Osteocyte (in vitro differentiated cells): ENCODE measurements at regions not wholly inside any gene's neighbourhood (a gene's known extent, or its start where the extent isn't known, plus 50 kb on each side); places are given as distances from the start of the nearest gene placed in this dataset.

Experiments used
- DNase-seq: peaks from one replicate; pipeline ENCODE4 v3.0.0; 2021; ENCODE audit warnings: mixed read lengths; ENCODE audit not compliant: unreplicated experiment; ENCODE audit errors: extremely low spot score
- H3K27ac Mint-ChIP-seq: one replicate; pipeline ENCODE4 v1.8.0; 2021; ENCODE audit warnings: mild to moderate bottlenecking, mixed read lengths; ENCODE audit not compliant: unreplicated experiment
- H3K27me3 Mint-ChIP-seq: one replicate; pipeline ENCODE4 v1.8.0; 2021; ENCODE audit warnings: mixed read lengths; ENCODE audit not compliant: unreplicated experiment
- H3K36me3 Mint-ChIP-seq: one replicate; pipeline ENCODE4 v1.8.0; 2021; ENCODE audit warnings: mixed read lengths; ENCODE audit not compliant: unreplicated experiment
- H3K4me1 Mint-ChIP-seq: one replicate; pipeline ENCODE4 v1.8.0; 2021; ENCODE audit warnings: mixed read lengths; ENCODE audit not compliant: unreplicated experiment
- H3K4me3 Mint-ChIP-seq: one replicate; pipeline ENCODE4 v1.8.0; 2021; ENCODE audit warnings: mild to moderate bottlenecking, moderate library complexity, mixed read lengths; ENCODE audit not compliant: unreplicated experiment
- H3K9me3 Mint-ChIP-seq: one replicate; pipeline ENCODE4 v1.8.0; 2021; ENCODE audit warnings: mixed read lengths; ENCODE audit not compliant: unreplicated experiment
- TF ChIP-seq, protein P1 (sequence below): fragments of 200-600 bp; sonication (generic); IDR thresholded peaks from 2 replicates; pipeline ENCODE4 v1.5.0; 2021; ENCODE audit warnings: antibody characterized with exemption, mild to moderate bottlenecking, moderate library complexity

DNA sequence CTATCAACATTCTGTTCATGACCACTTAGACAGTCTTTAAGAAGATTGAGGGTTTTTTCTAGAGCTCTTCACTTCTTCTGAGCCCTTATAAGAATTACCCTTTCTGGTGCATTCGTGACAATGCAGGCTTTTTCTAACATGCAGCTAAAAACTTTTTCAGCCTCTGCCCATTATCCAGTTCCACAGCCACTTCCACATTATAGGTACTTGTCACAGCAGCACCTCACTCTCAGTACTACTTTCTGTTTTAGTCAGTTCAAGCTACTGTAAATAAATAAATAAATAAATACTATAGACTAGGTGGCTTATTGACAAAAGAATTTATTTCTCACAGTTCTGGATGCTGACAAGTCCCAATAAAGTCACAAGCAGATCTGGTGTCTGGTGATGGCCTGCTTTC lies 284.4 kb upstream of the PKN2 start:
- Mint-ChIP-seq H3K27me3 (no peaks in the 10 kb centered on the region), H3K4me3 (no peak overlapping the region), H3K4me1 (no peaks in the 10 kb centered on the region), H3K27ac (no peak overlapping the region), H3K9me3 (peaks cover 15% of the 10 kb centered on the region), H3K36me3 (no peaks in the 10 kb centered on the region)
- no peak for DNase-seq
- TF ChIP-seq, protein P1, sequence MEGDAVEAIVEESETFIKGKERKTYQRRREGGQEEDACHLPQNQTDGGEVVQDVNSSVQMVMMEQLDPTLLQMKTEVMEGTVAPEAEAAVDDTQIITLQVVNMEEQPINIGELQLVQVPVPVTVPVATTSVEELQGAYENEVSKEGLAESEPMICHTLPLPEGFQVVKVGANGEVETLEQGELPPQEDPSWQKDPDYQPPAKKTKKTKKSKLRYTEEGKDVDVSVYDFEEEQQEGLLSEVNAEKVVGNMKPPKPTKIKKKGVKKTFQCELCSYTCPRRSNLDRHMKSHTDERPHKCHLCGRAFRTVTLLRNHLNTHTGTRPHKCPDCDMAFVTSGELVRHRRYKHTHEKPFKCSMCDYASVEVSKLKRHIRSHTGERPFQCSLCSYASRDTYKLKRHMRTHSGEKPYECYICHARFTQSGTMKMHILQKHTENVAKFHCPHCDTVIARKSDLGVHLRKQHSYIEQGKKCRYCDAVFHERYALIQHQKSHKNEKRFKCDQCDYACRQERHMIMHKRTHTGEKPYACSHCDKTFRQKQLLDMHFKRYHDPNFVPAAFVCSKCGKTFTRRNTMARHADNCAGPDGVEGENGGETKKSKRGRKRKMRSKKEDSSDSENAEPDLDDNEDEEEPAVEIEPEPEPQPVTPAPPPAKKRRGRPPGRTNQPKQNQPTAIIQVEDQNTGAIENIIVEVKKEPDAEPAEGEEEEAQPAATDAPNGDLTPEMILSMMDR, result no peak

DNA sequence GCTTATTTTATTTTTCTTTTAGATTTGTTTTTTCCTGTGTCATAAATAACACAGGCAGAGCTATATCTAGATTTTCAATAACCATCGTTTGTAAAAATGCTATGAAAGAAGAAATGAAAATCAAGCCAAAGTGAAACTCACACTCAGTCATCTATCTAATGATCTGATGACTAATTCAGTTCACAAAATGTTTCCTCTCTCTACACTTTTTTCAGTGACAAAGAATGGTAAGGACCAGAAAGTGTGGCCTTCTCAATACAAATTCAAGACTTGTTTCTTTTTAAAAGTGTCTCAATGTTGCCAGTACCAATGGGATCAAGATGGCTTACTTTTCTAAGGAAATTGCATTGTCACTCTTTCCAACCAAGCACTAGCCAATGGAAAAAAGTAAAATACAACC lies 282.8 kb upstream of the PKN2 start:
- Mint-ChIP-seq H3K4me3 (no peak overlapping the region), H3K9me3 (peaks cover 8% of the 10 kb centered on the region), H3K27ac (no peak overlapping the region), H3K4me1 (no peaks in the 10 kb centered on the region), H3K36me3 (no peaks in the 10 kb centered on the region), H3K27me3 (no peaks in the 10 kb centered on the region)
- no peak for DNase-seq
- TF ChIP-seq, protein P1, result no peak

DNA sequence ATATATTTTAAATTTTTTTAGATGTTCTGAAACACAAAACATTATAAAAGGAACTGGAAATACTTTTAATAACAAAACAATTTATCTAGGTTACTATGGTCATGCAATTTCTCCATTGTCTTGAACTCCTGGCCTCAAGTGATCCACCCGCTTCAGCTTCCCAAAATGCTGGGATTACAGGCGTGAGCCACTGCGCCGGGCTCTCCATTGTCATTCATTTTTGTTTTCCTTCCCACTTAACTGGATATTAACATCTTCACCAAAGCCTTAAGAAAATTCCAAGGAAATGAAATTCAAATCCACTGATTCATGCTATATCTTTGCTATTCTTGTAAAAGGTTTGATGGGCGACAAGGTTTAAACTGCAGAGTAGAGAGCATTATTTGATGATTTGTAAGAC lies 279.5 kb upstream of the PKN2 start:
- TF ChIP-seq, protein P1, result no peak
- Mint-ChIP-seq H3K4me3 (no peak overlapping the region), H3K27me3 (no peaks in the 10 kb centered on the region), H3K9me3 (peaks cover 5% of the 10 kb centered on the region), H3K36me3 (no peaks in the 10 kb centered on the region), H3K27ac (no peak overlapping the region), H3K4me1 (no peaks in the 10 kb centered on the region)
- no peak for DNase-seq

DNA sequence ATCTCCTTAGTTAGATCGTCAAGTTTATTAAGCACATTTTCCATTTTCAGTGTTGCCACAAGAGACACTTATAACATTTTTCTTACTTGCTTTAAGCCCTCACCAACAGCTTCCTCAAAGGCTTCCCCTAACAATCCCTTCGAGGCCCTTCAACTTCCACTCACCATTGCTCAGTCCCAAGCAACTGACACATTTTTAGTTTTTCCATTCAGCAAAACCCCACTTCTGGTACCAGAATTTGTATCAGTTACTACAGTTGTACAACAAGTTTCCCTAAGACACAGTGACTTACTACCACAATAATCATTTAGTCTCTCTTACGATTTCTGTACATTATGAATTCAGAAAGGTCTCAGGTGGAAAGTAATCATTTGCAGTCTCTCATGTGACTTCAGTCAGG lies 276.8 kb upstream of the PKN2 start:
- H3K4me3 Mint-ChIP-seq, result no peak overlapping the region
- TF ChIP-seq, protein P1, result no peak
- no peaks in the 10 kb centered on the region for H3K4me1 Mint-ChIP-seq

DNA sequence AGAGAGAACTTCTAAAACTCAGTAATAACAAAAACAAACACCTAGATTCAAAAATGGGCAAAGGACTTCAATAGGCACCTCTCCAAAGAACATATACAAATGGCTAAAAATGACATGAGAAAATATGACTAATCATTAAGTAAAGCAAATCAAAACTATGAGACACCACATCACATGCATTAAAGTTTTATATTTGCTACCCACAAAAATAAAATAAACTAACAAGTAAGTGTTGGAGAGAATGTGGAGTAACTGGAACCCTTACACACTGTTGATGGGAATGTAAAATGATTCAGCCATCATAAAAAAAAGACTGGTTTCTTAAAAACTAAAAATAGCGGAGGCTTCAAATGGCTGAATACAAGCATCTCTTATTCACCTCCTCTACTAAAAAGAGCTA lies 262.1 kb upstream of the PKN2 start:
- DNase-seq, result no peak
- H3K9me3 Mint-ChIP-seq, result peaks cover 47% of the 10 kb centered on the region
- TF ChIP-seq, protein P1, result no peak
- H3K4me1 Mint-ChIP-seq, result no peaks in the 10 kb centered on the region
- no peak overlapping the region for H3K4me3 Mint-ChIP-seq
- H3K36me3 Mint-ChIP-seq, result no peaks in the 10 kb centered on the region
- no peak overlapping the region for H3K27ac Mint-ChIP-seq
- H3K27me3 Mint-ChIP-seq, result no peaks in the 10 kb centered on the region

More for the DNA sequence above, 276.8 kb upstream of the PKN2 start:
- H3K27ac Mint-ChIP-seq, result no peak overlapping the region
- DNase-seq, result no peak
- H3K27me3 Mint-ChIP-seq, result no peaks in the 10 kb centered on the region
- peaks cover 5% of the 10 kb centered on the region for H3K9me3 Mint-ChIP-seq
- H3K36me3 Mint-ChIP-seq, result no peaks in the 10 kb centered on the region
